HG02759 (cell line): ENCODE measurements at regions not wholly inside any gene's neighbourhood (a gene's known extent, or its start where the extent isn't known, plus 50 kb on each side); places are given as distances from the start of the nearest gene placed in this dataset.

Experiments
- ATAC-seq: cut with Tn5 transposase; IDR thresholded peaks from one replicate; pipeline ENCODE4 v1.9.1; 2021; ENCODE audit warnings: mild to moderate bottlenecking, moderate library complexity; ENCODE audit not compliant: unreplicated experiment

DNA sequence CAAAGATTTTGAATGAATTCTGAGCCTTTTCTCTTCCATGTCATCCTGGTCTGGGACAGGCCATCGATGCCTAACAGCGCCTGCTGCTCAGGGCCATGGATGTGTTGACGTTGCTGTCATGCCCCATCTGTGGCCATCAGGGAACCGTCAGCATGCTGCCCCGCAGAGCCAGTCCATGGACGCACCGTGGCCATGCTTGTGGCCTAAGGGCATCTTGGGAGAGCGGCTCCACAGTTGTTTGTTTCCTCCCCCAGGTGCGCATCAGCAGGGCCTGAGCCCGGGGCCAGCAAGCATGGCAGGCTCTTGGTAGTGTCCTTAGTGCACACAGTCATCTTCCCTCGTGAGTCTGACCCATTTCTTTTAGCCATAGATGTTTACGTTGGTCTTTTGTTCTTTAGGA is 142.7 kb downstream of the VAPA start:
- ATAC-seq: no peak

DNA sequence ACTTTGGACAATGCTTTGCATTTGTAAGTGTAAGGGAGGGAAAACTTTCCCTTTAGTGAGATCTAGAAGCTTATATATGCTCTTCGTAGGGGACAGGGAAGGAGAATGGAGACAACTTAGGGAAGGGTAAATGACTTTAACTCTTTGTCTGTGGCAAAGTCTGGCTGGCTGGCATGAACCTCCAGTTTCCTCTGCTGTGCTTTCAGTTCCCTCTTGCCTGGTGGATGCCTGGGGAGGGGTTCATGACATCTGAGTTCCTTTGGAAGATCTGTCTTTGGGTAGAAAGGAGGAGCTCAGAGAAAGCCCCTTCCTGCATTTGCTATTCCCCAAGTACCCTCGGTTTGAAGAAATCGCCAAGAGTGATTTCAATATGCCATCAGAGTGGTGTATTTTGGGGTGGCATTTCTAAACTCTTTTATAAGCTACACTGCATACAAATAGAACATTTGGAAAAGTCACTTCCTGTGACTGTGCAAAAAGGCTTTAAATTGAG is 143.6 kb downstream of the VAPA start:
- ATAC-seq: no peak

DNA sequence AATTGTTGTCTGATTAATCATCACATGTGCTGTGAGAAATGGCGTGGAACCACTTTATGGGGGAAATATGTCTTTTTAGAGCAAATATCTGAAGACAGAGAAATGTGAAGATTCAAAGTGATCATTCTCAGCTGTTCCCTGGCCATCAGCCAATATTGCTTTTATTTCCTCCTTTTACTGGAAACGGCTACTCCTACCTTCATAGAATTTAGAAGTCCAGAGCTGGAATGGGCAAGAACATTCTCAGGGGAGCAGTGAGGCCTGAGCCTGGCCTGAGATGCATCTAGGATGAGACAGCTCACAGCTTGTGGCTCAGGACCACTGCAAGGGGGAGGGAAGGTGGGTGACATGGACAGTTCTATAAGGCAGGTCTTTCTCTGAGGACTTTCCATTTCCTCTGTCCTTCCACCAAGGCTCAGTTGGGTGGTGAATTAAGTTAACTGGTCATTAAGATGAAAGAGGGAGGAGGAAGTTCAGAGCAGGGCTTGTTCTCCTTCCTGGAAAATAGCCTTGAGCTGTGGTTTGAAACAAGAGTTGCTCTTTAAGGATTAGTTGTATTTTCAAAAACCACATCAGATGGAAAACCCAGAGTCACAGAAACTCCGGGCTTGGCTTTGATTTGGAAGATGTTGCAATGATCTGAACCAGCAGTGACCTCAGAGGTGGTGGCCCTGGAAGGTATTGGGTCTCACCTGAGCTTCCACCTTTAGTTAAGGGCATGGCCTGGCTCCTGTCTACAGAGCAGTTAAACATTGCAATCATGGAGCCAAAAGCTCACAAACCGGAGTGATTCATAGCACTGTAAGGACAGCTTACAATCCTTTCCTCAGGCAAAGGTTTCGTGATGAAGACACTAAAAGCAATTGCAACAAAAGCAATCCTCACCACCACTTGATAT is 144.3 kb downstream of the VAPA start:
- ATAC-seq: no peak

DNA sequence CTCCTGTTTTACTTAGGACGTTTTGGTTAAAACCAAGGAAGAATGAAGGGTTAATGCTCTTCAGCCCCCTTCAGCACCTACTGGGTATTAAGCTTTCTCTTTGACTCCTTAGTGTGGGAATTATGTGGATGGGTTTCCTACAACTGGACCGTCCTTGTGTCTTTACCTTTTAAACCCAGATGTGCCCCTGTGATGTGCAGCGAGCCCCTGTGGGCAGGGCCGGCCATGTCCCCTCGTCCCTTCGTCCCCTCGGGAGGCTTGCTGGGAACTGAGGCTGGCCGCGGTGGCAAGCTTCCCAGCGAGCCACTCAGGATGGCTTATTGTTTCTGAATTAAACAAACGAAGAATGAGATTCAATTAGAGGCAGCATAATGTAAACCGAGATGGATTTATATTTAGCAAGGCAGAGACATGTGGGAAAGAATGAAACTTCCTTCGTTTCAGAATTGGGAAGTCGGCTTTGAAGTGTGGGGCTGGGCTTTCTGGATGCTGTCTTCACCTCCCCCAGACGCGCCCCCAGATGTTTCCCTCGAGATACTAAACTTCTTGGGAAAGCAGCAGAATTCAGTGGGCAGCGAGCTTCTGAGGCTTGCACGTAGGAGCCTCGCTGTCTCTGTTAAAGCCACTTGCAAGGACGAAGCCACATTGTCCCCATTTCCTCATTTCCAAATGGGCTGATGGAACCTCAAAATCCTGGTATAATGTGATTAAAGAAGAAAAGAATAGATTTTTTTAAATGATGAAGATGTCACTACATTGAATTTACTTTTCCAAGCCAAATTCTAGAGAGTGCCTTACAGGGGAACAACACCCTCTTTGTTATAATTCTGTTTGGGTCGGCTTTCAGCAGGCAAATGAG is 146.0 kb downstream of the VAPA start:
- ATAC-seq: no peak

DNA sequence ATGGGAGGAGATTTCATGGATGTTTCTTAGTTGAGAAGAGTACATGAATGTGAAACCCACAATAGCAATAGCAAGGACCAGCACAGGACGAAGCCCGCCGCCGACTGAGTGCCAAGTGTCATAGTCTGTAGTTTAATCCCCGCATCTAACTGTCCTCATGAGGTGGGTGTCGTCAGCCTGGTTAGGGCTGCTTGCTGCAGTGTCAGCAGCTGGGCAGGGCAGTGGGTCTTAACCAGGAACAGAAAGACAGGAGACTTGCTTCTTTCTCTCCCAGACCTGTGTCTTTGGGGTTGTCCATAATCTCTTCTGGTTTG is 146.6 kb downstream of the VAPA start:
- ATAC-seq: no peak

DNA sequence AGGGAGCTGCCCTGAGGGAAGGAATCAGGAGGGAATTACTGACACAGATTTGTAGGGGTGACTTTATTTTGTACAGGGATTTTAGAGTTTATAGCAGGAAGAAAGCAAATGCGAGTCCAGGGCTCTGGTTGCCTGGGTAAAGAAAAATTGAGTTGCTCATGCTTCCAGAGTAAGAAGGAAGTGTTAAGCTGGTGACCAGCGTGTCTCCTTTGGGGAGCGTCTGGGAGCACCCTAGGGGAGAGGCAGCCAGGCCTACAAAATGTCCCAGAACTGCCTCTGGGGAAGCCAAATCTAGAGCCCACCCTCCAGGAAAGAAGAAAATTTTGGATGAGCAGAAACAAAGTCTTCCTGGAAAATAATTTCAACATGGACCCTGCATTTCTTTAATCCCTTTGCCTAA is 147.0 kb downstream of the VAPA start:
- ATAC-seq: no peak

DNA sequence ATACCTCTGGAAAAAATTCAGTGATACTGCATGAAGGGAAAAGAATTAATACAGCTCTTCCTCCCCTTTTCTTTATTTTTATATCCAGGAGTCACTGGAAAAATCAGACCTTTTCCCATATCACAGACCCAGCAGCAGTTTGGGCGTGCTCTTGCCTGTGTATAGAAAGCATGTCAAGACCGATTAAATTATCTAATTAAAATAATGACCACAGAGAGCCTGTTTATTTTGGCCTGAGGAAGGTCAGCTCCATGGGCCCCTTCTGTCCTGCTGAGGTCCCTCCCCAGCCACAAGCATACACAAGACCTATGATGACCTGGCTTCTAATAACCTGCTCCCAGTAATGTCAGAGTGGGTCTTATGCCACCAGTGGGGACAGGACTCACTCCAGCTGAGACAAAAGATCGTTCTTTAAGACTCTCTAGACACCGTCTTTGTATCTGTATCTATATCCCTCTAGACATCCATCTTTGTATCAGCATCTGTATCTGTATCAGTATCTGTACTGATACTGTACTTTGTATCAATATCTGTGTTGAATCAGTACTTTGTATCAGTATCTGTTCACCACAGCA is 147.8 kb downstream of the VAPA start:
- ATAC-seq: no peak

DNA sequence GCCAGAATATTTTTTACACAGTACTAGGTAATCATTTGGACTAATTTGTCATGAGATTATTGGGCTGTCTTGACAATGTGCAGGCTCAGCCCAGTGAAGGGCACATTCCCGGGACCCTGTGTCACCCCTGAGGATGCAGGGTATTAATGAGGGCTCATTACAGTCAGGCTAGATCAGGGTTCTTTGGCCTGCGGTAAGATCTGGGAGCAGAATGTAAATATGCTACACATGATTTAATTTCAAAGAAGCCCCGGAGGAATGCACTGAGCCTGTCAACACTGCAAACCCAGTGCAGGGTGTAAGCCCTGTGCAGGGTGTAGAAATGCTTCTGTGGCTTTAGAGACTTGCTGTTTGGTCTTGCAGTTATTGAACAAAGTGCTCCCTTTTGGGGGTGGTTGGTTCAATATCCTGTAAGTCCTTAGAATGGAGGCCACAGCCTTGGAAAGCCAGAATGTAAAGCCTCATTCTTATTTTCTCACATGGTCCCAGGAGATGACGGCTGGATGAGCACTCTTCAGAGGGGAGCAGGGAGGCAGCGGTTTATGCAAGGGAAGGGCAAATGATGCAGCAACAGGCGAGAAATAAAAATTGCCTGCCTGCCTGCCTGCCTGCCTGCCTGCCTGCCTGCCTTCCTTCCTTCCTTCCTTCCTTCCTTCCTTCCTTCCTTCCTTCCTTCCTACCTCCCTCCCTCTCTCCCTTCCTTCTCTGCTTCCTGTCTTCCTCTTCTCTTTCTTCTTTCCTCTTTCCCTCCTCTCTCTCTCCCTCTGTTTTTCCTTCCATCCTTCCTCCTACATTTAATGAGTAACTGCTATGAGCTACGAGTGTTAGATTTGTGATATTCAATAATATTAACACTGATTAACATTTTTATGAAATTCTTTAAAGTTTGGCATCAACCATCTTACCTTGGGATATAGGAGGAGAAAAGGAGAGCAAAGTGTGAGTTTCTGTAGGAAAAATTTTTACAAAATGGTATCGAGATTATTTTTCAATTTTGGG is 148.8 kb downstream of the VAPA start:
- ATAC-seq: no peak

DNA sequence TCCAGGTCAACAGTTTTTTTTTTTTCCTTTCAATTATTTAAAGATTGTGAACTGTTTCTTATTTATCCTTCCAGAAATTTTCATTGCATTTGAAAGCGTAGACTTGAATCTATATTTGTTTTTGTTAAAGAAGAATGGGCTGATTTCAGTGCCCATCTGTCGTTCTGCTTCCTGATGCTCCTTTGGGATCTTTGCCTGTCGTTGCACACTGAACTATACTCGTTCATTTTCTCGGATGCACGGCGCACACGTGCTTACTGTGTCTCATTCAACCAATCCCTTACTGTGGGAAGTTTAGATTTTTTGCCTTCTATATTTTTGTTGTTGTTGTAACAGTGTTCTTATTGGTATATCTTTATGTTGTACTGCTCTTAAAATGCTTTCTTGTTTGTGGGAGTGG is 149.7 kb downstream of the VAPA start:
- no peak for ATAC-seq

DNA sequence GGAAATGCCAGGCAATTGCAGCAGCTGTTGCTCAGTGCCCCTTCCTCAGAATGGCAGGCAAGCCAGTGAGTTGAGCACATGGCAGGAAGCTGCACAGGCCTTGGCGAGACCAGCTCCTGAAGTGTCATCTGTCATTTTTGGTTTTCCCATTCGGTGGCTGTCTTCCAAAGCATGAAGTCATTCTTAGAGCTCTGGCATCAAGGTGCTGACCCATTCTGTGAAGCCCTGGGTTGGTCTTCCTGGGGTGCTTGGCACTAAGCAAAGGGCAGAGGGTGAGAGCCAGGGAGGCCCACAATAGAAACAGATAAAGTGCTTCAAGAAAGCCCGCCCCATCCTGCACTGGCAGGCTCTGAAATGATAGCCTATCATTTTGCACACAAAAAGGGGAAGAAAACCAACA is 150.5 kb downstream of the VAPA start:
- no peak for ATAC-seq

DNA sequence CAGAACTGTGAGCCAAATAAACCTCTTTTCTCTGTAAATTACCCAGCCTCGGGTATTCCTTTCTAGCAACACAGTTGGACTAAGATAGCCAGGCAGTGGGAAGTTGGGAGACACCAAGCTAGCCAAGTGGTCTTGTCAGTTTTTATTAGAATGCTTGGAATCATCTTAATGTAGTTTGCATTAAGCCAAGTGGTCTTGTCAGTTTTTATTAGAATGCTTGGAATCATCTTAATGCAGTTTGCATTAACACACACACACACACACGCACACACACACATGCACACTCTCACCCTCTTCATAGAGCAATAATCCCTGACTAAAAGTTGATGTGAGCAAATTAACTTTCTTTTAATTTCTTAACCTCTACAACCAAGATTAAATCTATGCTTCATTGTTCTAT is 151.5 kb downstream of the VAPA start:
- ATAC-seq: no peak

DNA sequence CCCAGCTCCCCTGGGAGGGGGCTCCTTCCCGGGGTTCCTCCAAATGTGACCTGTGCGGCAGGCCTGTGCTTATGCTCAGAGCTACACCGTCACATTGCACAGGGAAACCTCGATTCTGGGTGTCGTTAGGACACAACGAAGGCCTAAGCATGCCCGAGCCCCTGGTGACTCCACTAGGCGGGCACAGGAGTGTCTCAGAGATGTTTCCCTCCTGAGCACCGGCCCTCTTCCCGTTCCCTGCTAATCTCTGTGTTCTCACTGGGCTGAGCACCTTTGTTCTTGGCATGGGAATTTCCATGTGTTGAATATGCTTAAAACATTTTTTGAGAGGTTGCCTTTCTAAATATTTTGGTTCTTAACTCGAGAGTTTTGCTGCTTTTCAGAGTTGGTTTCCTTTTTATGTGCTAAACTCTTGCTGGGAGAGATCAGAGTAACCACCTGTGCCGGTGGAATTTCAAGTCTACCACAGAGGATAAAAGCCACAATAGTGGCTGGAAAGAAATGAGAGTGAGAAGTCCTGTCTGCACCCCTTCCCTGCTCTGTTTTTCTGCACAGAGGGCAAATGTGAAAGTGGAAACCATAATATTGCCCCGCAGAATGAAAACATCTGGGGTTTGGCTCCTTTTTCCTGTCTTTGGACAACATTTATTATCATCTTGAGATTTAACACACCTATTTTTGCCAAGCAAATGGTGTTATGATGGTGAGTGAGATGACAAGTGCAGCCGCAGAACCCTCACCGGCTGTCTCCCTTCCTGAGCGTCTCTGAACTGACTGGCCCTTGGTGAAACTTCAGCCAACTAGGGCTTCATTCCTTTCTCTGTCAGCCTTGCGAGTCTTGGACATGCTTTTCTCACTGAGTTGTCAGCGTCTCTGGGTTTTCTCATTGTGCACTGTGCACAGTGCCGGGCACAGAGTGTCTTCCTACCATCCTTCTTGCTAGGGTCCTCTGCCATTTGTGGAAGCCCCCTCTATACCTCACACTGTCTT is 154.1 kb downstream of the VAPA start:
- ATAC-seq: no peak

DNA sequence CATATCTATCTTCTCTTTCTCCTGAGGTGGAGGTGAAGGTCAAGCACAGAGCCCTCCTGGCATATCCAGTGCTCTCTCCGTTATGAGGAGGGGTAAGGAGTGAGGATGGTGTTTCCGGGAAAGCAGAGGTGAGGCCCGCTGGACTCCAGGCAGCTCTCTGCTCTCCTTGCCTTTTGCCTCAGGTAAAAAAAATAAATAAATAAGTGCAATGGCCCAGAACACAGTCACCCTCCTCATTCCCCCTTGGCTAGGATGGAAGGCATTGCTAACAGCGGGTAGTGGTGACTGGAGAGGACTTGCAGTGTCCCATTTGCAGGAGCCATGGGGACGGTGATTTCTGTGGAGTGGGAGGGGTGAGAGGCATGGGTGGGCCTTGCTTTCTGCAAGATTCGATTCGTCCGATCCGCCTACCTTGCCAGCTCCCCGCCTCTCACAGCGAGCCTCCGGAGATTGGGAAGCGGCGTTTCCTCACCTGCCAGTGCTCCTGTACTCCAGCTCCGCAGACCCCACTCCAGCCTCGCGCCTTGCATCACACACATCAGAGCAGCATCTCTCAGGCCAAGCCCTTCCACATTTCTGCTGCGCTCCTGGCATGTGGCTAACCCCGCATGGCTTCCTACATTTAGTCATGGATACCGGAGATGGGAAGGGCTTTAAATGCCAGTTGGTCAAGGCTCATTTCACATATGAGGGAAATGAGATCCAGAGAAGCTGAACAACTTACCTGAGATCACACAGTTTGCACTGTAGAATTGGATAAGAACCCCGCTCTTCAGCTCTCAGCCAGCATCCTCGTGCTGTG is 155.2 kb downstream of the VAPA start:
- ATAC-seq: no peak

DNA sequence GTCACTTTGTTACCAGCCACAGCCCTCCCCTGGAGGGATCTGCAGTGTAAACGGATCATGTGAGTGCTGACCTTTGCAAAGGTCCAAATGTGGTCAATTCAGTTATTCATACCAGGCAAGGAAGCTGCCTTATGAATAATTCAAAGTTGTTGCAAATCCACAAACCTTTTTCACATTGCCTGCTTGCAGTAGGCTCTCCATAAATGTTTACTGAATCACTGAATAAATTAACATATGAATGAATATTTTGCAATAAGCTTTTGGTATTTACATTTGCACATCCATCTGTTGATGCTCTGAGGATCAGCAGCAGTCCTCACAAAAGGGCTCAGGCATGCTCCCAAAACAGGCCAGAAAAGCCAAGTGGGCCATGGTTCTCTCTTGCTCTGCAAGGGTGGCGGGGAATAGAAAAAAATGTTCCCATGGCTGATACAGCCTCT is 156.8 kb downstream of the VAPA start:
- ATAC-seq: no peak

DNA sequence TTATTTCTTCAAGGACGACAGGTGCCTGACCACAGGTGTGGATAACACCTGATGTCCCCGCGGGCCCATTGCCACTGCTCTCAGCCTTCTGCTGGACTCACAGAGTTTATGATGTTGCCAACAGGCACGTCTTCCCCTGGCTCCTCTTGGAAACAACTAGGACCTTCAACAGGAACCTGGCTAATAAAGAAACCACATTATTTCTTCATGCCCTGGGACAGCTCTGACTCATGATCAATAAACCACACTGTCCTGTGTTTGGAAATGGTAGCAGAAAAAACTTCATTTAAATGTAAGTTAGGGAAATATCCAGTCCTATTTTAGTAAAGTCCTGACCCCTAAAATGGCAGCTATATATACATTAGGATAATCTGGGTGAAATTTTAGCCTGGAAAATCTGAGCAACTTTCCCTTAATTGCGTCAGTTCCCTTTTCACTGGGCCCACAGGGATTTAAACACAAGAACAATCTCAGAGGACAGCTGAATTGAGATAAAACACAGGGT is 158.9 kb downstream of the VAPA start:
- ATAC-seq: no peak

DNA sequence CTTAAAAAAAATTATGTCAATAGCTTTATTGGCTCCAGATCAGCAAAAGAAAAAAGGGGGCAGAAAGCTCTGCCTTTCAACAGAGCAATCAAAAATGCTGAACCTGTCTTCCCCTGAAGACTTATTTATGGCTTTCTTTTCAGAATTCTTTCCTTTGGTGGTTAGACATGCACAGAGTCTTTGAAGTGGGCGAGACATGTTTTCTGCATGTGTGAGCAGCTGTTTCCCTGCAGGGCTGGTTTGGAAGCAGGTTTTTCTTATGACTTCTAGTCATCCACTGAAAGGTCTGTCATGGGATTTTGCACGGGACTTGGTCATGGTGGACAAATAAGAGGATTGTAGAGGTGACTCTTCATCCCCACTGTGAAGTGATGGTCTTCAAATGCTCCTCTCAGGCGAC is 160.3 kb downstream of the VAPA start:
- ATAC-seq: no peak

DNA sequence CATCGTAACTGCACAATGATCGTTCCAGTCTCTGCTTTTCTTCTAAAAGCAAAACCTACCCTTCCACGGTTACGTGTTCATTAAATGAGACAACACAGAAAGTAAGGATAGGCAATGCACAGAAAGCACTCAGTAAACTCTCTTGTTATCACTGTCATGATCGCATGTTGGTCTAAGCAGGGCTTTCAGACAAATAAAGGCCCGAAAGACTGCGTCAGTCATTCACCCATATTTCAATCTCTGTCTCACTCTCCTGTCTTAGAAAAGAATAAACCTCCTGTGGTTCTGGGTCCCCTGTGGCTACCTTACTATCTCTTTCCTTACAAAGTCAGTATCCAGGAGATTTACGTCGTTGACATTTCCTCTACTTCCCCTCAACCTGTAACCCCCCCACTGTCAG is 160.9 kb downstream of the VAPA start:
- no peak for ATAC-seq

DNA sequence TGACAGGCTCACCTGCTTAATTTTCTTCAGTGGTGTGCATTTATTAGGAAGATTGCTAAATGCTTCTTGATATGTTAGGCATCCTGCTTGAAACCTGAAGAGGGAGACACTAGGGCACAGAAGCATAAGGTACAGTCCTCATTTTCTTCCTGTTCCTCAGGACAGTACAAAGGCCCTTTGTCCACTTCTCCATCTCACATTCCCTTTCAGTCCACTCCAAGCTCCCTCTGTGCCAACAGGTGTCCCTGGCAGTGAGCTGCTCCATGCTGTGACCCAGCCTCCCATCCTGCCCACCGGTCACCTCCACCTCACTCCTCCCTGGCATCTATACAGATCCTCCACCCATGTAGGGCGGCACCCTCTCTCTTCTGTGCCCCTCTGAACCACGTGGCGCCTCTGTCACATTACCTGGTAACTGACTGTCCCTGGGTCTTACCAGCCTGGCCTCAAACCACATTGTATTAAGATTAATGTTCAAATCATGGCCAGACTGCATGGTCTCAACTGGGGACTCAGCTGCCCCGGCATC is 162.8 kb downstream of the VAPA start:
- ATAC-seq: no peak
